Neuronal stem cell (in vitro differentiated cells): ENCODE measurements at regions not wholly inside any gene's neighbourhood (a gene's known extent, or its start where the extent isn't known, plus 50 kb on each side); places are given as distances from the start of the nearest gene placed in this dataset.

Experiments used
- DNase-seq: peaks from one replicate; pipeline ENCODE4 v3.0.0-alpha.2; 2013; ENCODE audit warnings: low spot score
- H2AFZ ChIP-seq: one replicate; pipeline ENCODE4 v1.6.1; 2013; ENCODE audit warnings: mild to moderate bottlenecking, low read length, inconsistent platforms
- H2AK5ac ChIP-seq: 2 replicates; pipeline ENCODE4 v1.6.1; 2013; ENCODE audit warnings: low read depth, mild to moderate bottlenecking, inconsistent platforms, low read length, moderate library complexity, mixed read lengths
- H2BK120ac ChIP-seq: 2 replicates; pipeline ENCODE4 v1.6.1; 2013; ENCODE audit warnings: low read depth, mild to moderate bottlenecking, inconsistent platforms, low read length, moderate library complexity, mixed read lengths
- H2BK12ac ChIP-seq: one replicate; pipeline ENCODE4 v1.6.1; 2013; ENCODE audit warnings: low read length, inconsistent platforms
- H2BK15ac ChIP-seq: 2 replicates; pipeline ENCODE4 v1.6.1; 2013; ENCODE audit warnings: mild to moderate bottlenecking, low read length, inconsistent platforms, mixed read lengths
- H2BK5ac ChIP-seq: one replicate; pipeline ENCODE4 v1.6.1; 2013; ENCODE audit warnings: inconsistent platforms, mild to moderate bottlenecking, low read length, moderate library complexity
- H3K14ac ChIP-seq: one replicate; pipeline ENCODE4 v1.6.1; 2013; ENCODE audit warnings: low read length, inconsistent platforms
- H3K18ac ChIP-seq: 2 replicates; pipeline ENCODE4 v1.6.1; 2013; ENCODE audit warnings: low read length, inconsistent platforms
- H3K23ac ChIP-seq: 2 replicates; pipeline ENCODE4 v1.6.1; 2013; ENCODE audit warnings: low read depth, mild to moderate bottlenecking, mixed read lengths, low read length, inconsistent platforms; ENCODE audit not compliant: poor library complexity
- H3K27ac ChIP-seq: replicated peaks from 3 replicates; pipeline ENCODE4 v1.5.1; 2013; ENCODE audit warnings: low read length, inconsistent platforms
- H3K27me3 ChIP-seq, 3 experiments: 2 replicates each; pipeline ENCODE4 v1.6.1; 2013; ENCODE audit warnings: low read length in 3 of 3, mild to moderate bottlenecking in 2 of 3, inconsistent platforms in 1 of 3, low read depth in 1 of 3, mixed read lengths in 1 of 3, moderate library complexity in 1 of 3; ENCODE audit not compliant: control insufficient read depth in 3 of 3, insufficient read depth in 3 of 3
- H3K36me3 ChIP-seq, 2 donors: replicated peaks in 1 of 2; 2 replicates each; pipeline ENCODE4 v1.6.1; 2013; ENCODE audit warnings: low read length in 2 of 2; ENCODE audit not compliant: control insufficient read depth in 2 of 2, insufficient read depth in 2 of 2
- H3K4ac ChIP-seq: 2 replicates; pipeline ENCODE4 v1.6.1; 2013; ENCODE audit warnings: inconsistent platforms, mild to moderate bottlenecking, low read length, moderate library complexity
- H3K4me1 ChIP-seq, 2 donors: 1 replicate in 1 of 2; 2 replicates in 1 of 2; pipeline ENCODE4 v1.6.1; 2013; ENCODE audit warnings: low read length in 2 of 2, low read depth in 1 of 2; ENCODE audit not compliant: control insufficient read depth in 2 of 2, insufficient read depth in 1 of 2
- H3K4me2 ChIP-seq: one replicate; pipeline ENCODE4 v1.6.1; 2013; ENCODE audit warnings: mild to moderate bottlenecking, low read length, inconsistent platforms; ENCODE audit not compliant: insufficient read depth, poor library complexity, severe bottlenecking
- H3K4me3 ChIP-seq, 2 donors: 2 replicates each; pipeline ENCODE4 v1.5.1; 2013; ENCODE audit warnings: low read length in 2 of 2, mild to moderate bottlenecking in 2 of 2, inconsistent platforms in 1 of 2, moderate library complexity in 1 of 2
- H3K79me1 ChIP-seq: one replicate; pipeline ENCODE4 v1.6.1; 2013; ENCODE audit warnings: low read depth, mild to moderate bottlenecking, inconsistent platforms, low read length, moderate library complexity
- H3K9ac ChIP-seq: one replicate; pipeline ENCODE4 v1.6.1; 2013; ENCODE audit warnings: mild to moderate bottlenecking, low read depth, low read length, inconsistent platforms; ENCODE audit not compliant: poor library complexity
- H3K9me3 ChIP-seq, 2 donors: replicated peaks in 1 of 2; 2 replicates each; pipeline versions ENCODE3 to v1.6.1; 2013; ENCODE audit warnings: low read length in 2 of 2, mild to moderate bottlenecking in 2 of 2, inconsistent platforms in 1 of 2, low read depth in 1 of 2, mixed read lengths in 1 of 2, moderate library complexity in 1 of 2; ENCODE audit not compliant: control insufficient read depth in 2 of 2, insufficient read depth in 1 of 2
- H4K8ac ChIP-seq: one replicate; pipeline ENCODE4 v1.6.1; 2013; ENCODE audit warnings: low read depth, mild to moderate bottlenecking, inconsistent platforms, low read length, moderate library complexity
- H4K91ac ChIP-seq: one replicate; pipeline ENCODE4 v1.6.1; 2013; ENCODE audit warnings: low read length, low read depth, mild to moderate bottlenecking, inconsistent platforms; ENCODE audit not compliant: poor library complexity
- WGBS, 2 donors: extraction: QIAGEN DNeasy Blood & Tissue Kit; methylation state at CpG; one replicate each; pipeline ENCODE4 v1.1.7; 2013; ENCODE audit warnings: missing lambda C conversion rate in 2 of 2, mixed read lengths in 1 of 2; ENCODE audit not compliant: insufficient read length in 2 of 2, insufficient replicate concordance in 1 of 2; ENCODE audit errors: extremely low coverage in 2 of 2; 5-methylcytosine and 5-hydroxymethylcytosine counted together

DNA sequence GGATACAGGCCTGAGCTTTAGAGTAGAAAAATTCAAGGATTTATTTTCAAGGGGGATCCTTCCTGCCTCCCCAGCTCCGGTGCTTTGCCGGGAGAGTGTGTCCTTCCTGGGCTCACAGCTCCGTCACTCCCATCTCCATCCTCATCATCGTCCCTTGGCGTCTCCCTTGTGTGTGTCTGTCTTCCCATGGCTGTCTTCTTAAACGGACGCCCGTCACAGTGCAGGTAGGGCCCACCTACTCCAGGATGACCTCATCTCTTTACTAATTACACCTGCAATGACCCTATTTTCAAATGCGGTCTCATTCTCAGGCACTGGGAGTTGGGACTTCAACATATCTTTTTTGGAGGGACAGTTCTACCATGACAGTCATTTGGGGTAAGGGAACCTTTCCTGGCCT is 320.3 kb upstream of the C1orf174 start:
- no peak overlapping the region for H2AK5ac ChIP-seq
- no peak overlapping the region for H4K91ac ChIP-seq
- H3K23ac ChIP-seq: no peak overlapping the region
- no peak for DNase-seq
- WGBS, 2 donors: no CpG with 5 or more reads among the region's 9 CpGs
- peaks cover 0 to 4% of the 10 kb centered on the region in 2 donors for H3K9me3 ChIP-seq
- H2BK5ac ChIP-seq: no peak overlapping the region
- no peak overlapping the region for H3K14ac ChIP-seq
- H3K18ac ChIP-seq: no peak overlapping the region
- H2BK120ac ChIP-seq: no peak overlapping the region
- no peak overlapping the region for H2BK12ac ChIP-seq
- H2BK15ac ChIP-seq: no peak overlapping the region
- H4K8ac ChIP-seq: no peak overlapping the region
- no peaks in the 10 kb centered on the region for H3K27me3 ChIP-seq
- H3K27ac ChIP-seq: no peak overlapping the region
- H3K4me3 ChIP-seq: no peak overlapping the region
- no peaks in the 10 kb centered on the region for H3K36me3 ChIP-seq
- H2AFZ ChIP-seq: no peak overlapping the region
- no peak overlapping the region for H3K4ac ChIP-seq
- H3K9ac ChIP-seq: no peak overlapping the region
- H3K4me1 ChIP-seq: peaks cover 0 to 2% of the 10 kb centered on the region in 2 donors
- no peak overlapping the region for H3K4me2 ChIP-seq
- no peaks in the 10 kb centered on the region for H3K79me1 ChIP-seq

DNA sequence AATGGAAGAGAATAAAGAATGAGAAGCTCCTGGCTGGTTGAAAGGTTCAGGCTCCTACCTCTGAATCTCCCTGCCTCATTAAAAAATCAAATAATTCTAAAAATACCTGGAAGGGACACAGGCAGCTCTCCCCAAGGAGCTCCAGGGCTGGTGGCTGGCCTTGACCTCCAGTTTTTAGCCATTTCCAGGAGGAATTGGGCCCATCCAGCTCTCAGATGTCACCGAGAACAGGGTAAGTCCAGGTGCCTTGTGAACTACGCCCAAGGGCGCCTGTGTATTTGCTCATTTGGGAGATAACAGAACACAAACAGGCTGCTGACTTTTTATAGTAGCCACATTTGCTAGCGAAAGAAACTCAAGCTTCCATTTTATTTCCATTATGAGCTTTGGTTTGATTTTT is 321.0 kb upstream of the C1orf174 start:
- Histone ChIP-seq H3K9me3 (peaks cover 0 to 4% of the 10 kb centered on the region in 2 donors), H2BK15ac (no peak overlapping the region), H2BK5ac (no peak overlapping the region), H4K91ac (no peak overlapping the region), H3K9ac (no peak overlapping the region), H4K8ac (no peak overlapping the region), H3K23ac (no peak overlapping the region), H3K27ac (no peak overlapping the region), H2BK120ac (no peak overlapping the region), H3K4me2 (no peak overlapping the region), H3K18ac (no peak overlapping the region), H3K4me1 (peaks cover 0 to 2% of the 10 kb centered on the region in 2 donors), H2AFZ (no peak overlapping the region), H2BK12ac (no peak overlapping the region), H3K4me3 (no peak overlapping the region), H3K4ac (no peak overlapping the region), H3K14ac (no peak overlapping the region), H3K36me3 (no peaks in the 10 kb centered on the region), H3K27me3 (no peaks in the 10 kb centered on the region), H3K79me1 (no peaks in the 10 kb centered on the region), H2AK5ac (no peak overlapping the region)
- WGBS, 2 donors: no CpG with 5 or more reads among the region's 4 CpGs
- no peak for DNase-seq

DNA sequence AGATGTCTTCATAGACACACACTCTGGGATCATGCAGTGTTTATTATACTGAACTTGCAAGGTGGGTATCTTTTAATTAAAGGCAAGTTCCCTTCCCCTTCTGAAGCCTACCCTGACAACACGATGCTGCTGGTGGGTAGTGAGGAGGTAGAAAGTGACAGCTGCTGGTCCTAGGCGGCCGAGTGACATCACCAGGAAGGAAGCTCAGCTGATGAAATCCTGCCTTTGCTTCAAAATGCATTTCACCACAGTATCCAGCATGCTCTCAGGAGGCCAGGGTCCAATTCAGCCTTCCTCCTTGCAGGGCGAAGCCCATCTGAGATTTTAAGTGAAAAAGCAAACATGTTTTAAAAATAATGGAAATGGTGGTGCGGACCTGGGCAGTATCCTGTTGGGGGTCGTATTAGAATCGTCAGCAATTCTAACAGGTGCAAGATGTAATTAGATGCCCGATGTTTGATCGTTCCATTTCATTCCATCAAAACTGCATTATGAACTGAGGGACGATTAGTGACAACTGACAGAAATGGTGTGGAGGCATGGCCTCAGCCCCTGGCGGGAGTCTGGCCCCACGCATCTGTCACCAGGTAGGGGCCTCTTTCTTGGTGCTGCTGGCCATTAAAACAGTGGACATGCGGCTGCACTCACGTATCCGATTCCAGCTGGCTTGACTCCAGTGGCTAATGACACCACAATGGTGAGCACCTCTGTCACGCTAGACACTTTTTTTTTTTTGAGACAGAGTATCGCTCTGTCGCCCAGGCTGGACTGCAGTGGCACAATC is 324.8 kb upstream of the C1orf174 start:
- H4K91ac ChIP-seq: no peak overlapping the region
- no peak overlapping the region for H3K4ac ChIP-seq
- no peak for DNase-seq

DNA sequence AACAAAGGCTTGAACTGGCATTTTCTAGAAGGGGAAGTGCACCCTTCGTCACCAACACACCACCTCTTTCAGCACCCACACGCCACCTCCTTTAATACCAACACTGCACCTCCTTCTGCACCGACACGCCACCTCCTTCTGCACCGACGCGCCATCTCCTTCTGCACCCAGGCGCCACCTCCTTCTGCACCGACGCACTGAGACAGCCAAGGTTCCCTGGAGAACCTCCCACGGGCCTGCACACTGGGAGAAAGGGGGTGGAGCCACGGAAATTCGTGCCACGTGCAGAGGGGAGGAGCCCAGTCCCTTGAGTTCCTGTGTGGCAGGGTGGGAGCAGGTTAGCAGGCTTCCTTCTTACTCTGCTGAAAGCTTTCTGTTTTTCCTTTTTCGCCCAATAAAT is 327.9 kb upstream of the C1orf174 start:
- H3K4ac ChIP-seq: no peak overlapping the region
- peak overlapping the region; percentile 52 for H2BK12ac ChIP-seq
- no peak overlapping the region for H3K4me2 ChIP-seq
- no peak overlapping the region for H4K8ac ChIP-seq
- H2AFZ ChIP-seq: peak overlapping the region; percentile 1
- no peak overlapping the region for H3K27ac ChIP-seq
- no peak for DNase-seq
- H3K23ac ChIP-seq: no peak overlapping the region
- H2BK120ac ChIP-seq: no peak overlapping the region
- no peak overlapping the region for H3K4me3 ChIP-seq
- no peaks in the 10 kb centered on the region for H3K27me3 ChIP-seq
- H3K18ac ChIP-seq: no peak overlapping the region
- WGBS, 2 donors: 100% methylated on average over 1 of the region's 15 CpGs; no CpG with 5 or more reads in 1 of the 2 donors
- peaks cover 3% of the 10 kb centered on the region for H3K79me1 ChIP-seq
- H3K4me1 ChIP-seq: no peaks in the 10 kb centered on the region
- no peak overlapping the region for H3K14ac ChIP-seq
- peak overlapping the region; percentile 59 for H2AK5ac ChIP-seq
- H3K9ac ChIP-seq: no peak overlapping the region
- no peaks in the 10 kb centered on the region for H3K36me3 ChIP-seq
- no peak overlapping the region for H2BK5ac ChIP-seq
- no peak overlapping the region for H2BK15ac ChIP-seq
- no peak overlapping the region for H4K91ac ChIP-seq
- peaks cover 0 to 3% of the 10 kb centered on the region in 2 donors for H3K9me3 ChIP-seq

More for the DNA sequence above, 324.8 kb upstream of the C1orf174 start:
- Histone ChIP-seq H3K4me2 (no peak overlapping the region), H3K27ac (no peak overlapping the region), H3K23ac (no peak overlapping the region), H4K8ac (no peak overlapping the region), H3K14ac (no peak overlapping the region), H2BK5ac (no peak overlapping the region), H3K27me3 (no peaks in the 10 kb centered on the region), H3K79me1 (peaks cover 3% of the 10 kb centered on the region), H3K4me3 (no peak overlapping the region), H2AFZ (no peak overlapping the region), H3K9me3 (peaks cover 0 to 3% of the 10 kb centered on the region in 2 donors), H2BK12ac (no peak overlapping the region), H3K4me1 (peaks cover 0 to 2% of the 10 kb centered on the region in 2 donors), H2BK120ac (no peak overlapping the region), H2BK15ac (no peak overlapping the region), H3K36me3 (no peaks in the 10 kb centered on the region), H3K18ac (no peak overlapping the region), H2AK5ac (no peak overlapping the region), H3K9ac (no peak overlapping the region)
- no CpG with 5 or more reads among the region's 18 CpGs for WGBS, 2 donors
